ENCODE measurements at regions not wholly inside any gene's neighbourhood (a gene's known extent, or its start where the extent isn't known, plus 50 kb on each side); places are given as distances from the start of the nearest gene placed in this dataset.
"Not testable (repeated sequence)": the region's sequence is repeated elsewhere in the genome, so short reads cannot be mapped to it uniquely, and the experiment has no call there.

DNA sequence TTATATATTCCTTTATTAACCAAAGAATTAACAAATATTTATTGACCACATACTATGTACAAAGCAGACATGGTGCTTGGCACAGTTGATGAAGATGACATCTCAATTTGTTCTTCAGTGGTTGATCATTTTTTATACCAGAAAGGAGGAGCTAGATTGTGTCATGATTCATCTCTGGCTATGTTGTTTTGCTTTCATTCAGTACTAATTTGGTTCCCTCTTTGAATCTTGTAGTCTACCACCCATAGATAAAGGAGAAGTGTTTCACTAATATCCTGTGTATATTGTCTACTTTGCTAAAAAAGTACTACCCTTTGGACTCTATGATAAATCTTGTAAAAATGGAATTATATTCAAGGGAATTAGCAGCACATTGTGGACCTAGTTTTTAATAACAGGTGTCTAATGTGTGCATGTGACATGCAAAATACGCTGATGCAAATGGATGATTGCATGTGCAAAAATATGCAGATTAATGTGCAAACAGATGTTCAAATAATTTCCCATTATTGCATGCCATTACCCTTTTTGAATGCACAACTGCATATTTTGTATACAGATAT is 313.2 kb upstream of the ZEB2 start:
- no peak for DNase-seq

DNA sequence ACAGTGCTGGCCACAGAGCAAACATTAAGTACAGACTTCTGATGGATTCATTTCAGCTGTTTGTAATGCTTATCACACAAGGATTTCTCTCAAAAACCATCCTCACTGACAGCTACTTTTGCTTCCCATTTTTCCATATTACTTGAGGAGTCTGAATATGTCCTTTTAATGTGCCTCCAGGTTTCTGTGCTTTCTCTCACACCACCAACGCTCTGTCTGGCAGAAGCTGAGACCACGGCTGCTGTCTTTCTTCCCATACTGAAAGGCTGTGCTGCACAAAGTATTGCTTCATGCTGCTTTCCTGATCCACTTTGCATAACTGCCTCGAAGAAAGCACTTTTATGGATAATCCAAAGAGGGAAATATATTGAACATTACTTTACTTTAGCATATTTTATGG is 312.1 kb upstream of the ZEB2 start:
- DNase-seq = no peak

DNA sequence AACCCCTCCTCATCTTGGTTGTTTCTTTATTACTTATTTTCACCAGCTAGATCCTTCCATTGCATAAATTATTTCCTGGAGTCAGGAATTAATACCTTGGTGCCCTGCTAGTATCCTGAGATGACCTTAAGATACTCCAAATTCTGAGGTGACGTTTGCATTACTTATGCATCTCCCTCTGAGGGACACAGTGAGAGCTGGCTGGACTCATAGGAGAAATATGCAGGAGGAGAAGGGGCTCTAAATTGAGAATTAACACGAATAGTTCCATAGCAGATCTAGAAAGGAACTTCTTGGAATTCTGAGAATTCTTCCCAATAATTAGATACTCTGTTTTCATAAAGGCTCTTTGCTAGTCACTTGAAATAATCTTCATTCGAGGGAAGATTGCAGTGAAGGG is 310.6 kb upstream of the ZEB2 start:
- DNase-seq = no peak

DNA sequence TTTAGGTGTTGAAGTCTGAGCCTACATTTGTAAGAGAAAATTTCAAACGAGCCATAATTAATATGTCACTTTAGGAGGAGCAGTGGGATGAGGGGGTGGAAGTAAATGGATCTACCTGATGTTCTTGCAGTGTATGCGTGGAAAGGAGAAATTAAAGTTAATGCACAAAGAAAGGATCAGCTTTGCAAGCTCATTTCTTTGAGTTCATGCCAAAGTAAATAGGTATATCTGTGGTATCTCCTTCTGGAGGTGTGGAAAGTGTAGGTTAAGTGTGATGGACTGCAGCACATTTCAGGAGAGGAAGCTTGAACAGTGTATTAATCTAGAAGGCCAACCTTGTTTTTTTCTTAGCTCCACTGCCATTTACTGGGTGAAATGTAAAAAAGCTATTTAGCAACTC is 307.5 kb upstream of the ZEB2 start:
- no peak for DNase-seq

DNA sequence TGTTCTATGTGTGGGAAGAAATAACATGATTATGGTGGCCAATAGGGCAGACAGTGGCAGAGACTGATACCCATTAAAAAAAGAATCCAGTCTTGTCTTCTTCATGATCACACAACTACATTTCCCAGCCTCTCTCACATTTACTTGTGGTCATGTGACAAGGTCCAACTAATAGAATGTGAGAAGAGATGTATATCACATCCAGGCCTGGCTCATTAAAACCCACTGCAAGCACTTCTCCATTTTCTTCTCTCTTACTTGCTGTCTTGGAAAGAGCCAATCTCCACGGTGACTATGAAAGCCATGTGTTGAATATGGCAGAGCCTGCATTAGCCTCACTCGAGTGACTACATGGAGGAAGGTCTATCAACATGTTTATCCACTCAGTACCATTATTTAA is 306.2 kb upstream of the ZEB2 start:
- no peak for DNase-seq

DNA sequence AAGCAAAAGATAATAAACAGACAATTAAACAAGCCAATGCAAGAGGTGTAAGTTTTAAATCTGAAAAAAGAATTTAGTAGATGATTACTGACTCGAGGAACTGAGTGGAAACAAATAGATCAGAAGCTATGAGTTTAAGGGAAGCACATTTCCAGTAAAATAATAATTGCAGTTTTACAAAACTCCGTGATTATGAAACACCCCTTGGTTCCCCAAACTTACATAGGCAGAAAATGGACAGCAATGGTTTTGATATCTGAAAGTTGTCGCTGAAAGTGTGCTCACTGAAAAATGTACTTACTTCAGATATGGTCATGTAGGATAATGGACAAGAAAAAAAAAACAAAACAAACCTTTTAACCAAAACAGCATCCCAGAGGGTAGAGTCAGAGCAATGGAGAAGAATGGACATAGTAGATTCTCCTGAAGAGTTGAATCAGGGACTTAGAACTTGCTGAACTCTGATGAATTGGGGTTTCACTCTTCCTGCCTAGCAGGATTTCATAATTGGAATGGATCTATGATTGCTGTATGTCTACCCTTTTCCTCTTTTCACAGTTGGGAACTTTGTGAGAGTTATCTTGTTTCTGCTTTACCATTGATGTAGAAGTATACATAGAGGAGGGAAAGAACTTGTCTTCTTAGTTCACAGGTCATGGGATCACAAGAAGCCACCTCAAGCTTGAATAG is 305.6 kb upstream of the ZEB2 start:
- no peak for DNase-seq

DNA sequence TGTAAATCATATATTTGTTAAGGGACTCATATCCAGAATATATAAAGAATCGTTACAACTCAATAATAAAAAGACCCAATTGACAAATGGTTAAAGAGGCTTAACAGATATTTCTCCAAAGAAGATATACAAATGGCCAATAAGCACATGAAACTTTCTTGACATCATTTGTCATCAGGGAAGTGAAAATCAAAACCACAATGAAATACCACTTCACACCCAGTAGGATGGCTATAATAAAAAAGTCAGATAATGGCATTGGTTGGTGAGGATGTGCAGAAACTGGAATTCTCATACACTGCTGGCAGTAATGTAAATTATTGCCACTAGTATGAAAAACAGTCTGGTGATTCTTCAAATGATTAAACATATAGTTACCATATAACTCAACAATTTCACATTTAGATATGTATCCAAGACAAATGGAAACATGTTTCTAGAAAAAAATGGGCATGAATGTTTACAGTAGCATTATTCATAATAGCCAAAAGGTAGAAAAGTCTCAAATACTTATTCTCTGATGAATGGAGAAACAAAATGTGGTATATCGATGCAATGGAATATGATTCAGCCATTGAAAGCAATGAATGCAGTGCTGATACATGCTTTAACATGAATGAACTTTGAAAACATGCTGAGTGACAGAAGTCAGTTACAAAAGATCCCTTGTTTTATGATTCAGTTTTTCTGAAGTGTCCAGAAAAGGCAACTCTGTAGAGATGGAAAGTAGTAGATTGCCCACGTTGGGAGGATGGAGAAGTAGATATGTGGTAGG is 304.6 kb upstream of the ZEB2 start:
- no peak for DNase-seq

DNA sequence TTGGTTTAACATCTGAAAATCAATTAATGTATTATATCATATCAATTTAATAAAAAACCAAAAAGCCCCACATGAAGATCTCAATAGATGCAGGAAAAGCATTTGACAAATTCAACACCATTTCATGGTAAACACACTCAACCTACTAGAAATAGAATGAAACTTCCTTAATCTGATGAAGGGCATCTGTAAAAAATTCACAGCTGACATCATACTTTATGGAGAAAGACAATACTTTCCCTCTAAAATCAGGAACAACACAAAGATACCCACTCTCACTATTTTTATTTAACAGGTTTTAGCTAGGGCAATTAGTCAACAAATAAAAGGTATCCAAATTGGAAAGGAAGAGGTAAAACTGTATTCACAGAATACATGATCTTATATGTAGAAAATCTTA is 303.0 kb upstream of the ZEB2 start:
- no peak for DNase-seq

DNA sequence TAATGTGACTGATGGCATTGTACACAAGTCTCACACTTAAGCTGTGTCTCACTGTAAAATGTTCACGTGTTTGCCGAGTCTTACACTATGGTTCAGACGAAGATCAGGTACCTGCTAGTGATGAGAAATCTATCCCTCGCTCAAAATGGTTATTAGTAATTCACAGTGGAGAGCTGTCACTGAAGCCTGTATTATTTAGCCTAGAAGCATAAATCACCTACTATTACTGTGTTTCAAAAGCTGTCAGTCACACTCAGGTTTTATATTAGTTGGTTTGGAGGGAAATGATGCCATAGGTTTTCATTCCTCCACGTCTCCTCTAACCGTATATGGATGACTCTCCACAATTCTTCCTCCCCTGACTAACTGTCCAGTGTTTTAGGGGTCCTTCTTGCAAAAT is 292.4 kb upstream of the ZEB2 start:
- no peak for DNase-seq

GRCh38 chr2:144801766-144802165 is 281.8 kb upstream of the ZEB2 start:
- DNase-seq = no peak

DNA sequence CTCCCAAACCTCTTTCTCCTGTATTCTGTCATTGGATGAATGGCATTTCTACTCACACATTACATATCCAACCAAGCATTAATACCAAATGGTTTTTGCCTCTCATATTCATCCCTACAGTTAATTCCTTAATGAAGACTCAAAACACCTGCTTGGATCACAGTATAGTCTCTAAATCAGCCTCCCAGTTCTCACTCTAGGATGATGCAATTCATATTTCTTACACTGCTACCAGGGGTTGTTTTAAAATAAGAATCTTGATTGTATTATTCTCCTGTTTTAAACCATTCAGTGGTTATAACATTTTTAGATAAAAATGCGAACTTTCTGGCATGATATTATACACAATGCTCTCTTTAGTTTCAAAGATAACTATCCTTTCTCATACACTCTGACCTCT is 281.4 kb upstream of the ZEB2 start:
- no peak for DNase-seq

- no peak for DNase-seq
These were observed 279.1 kb upstream of the ZEB2 start for GRCh38 chr2:144798989-144799388.

DNA sequence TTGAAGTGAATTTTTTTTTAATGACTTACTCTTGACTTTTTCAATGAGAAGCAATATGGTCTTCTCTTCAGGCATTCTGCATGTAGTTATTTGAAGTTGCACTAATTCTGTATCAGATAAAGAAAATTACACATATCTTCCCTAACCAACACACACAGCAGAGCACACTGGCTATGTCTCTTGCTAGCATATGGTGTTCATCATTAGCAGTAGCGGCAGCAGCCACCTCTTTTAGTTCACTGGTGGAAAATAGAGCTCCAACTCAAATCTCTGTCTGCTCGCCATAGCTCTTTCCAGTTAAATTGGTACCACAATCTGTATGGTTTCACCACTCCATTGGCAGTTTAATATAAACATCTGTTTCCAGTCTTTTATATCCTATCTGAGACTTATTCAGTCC is 278.1 kb upstream of the ZEB2 start:
- no peak for DNase-seq

DNA sequence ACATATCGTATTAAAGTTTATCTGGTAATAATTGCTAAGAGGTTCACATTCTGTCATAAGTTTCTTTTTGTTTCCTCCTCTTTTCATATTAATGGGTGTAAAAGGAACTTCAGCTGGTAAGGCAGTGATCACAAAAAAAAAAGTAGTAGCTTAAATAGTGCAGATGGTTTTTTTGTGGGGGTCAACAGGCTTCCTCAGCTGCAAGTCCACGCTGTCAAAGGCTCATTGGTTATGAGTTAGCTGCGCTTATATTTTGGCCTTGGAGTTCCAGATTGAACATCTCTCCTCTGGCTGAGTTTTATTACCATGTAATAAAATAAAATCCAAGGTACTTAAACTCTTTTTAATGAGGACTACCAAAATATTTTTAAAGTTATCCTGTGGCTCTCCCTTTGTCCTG is 277.0 kb upstream of the ZEB2 start:
- DNase-seq = no peak

DNA sequence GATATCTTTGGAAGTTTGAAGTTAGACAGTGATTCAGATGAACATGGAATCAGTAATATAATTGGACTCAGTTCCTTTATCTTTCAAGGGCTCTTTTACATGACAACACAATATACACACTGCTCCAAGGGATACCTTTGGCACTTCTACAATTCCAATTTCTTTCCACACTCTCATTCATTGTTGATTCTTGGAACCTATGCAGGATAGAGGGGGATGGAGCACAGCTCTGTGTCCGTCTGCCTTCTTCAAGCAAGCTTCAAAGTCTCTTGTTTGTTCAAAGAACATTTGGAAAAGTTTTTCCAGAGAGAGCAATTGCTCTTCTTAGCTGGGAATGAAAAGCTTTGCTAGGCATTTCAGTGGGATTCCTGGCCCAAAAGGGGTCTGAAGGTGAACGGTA is 276.2 kb upstream of the ZEB2 start:
- no peak for DNase-seq

GRCh38 chr2:144785253-144785652 is 265.3 kb upstream of the ZEB2 start:
- DNase-seq = no peak

DNA sequence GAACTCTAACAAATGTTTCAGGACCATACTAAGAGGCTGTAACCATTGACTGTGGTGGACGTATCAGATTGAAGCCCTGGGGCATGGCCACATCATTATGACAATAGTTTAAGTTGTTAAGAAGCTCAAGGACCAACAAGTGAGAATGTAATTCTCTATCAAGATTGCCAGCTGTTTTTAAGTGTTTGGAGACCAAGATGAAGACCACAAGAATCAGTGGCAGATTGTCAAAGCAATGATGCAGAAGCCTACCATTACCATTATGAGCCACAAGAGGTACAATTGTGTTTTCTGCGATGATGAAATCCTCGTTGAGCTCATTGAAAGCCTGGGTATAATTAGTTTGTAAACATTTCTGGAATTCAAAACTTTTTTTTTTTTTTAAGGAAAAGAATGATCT is 261.1 kb upstream of the ZEB2 start:
- DNase-seq = no peak

GRCh38 chr2:144776766-144777165 is 256.8 kb upstream of the ZEB2 start:
- DNase-seq = no peak

GRCh38 chr2:144774809-144775208 is 254.9 kb upstream of the ZEB2 start:
- no peak for DNase-seq

GRCh38 chr2:144771348-144771747 is 251.4 kb upstream of the ZEB2 start:
- DNase-seq = no peak

DNA sequence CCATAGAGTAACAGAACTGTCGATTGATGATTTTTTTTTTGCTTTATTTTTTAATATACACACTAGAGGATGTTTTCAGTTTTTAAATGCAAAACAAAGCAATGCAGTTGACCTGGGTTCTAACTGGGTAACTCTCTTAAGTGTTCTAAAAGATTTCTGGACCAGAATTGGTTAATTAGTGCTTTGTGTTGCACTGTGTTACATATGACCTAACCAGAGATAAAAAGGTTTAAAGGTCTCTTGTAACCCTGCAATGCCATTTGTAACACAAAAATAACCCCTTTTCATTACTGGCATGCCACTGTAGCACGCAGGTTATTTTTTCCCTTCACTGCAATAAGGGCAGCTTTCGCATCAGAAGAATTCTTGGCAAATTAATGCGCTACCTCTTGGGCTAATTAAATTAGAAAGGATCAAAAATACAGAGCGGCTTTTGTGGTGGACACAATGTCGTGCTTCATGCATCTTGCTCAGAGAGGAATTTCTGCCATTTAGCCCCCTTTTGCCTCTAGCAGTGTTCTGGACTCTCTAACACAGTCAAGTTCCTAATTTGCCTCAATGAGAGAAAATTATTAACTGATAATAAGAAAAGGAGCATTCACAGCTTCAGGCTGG is 250.8 kb upstream of the ZEB2 start:
- DNase-seq = no peak

DNA sequence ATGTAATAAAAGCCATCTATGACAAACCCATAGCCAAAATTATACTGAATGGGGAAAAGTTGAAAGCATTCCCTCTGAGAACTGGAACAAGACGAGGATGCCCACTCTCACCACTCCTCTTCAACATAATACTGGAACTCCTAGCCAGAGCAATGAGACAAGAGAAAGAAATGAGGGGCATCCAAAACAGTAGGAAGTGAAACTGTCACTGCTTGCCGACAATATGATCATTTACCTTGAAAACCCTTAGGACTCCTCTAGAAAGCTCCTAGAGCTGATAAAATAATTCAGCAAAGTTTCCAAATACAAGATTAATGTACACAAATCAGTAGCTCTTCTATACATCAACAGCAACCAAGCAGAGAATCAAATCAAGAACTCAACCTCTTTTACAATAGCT is 241.0 kb upstream of the ZEB2 start:
- DNase-seq = not testable (repeated sequence)

- DNase-seq = no peak
These were observed 239.8 kb upstream of the ZEB2 start for GRCh38 chr2:144759746-144760145.

- DNase-seq = not testable (repeated sequence)
These were observed 238.3 kb upstream of the ZEB2 start for GRCh38 chr2:144758196-144758595.

Measured in activated gamma-delta T cell treated with Interleukin-2 at 50 U/mL for 16 hours (primary cell).